GM12874 (cell line): ENCODE measurements at regions not wholly inside any gene's neighbourhood (a gene's known extent, or its start where the extent isn't known, plus 50 kb on each side); places are given as distances from the start of the nearest gene placed in this dataset.

Experiments used
- TF ChIP-seq, protein P1 (sequence below): IDR thresholded peaks from 2 replicates; pipeline ENCODE4 v1.5.1; 2011; ENCODE audit warnings: low read depth, mild to moderate bottlenecking, control low read depth, low read length, moderate library complexity; ENCODE audit not compliant: insufficient read depth

GRCh38 chr2:145593991-145594614 lies 1074.2 kb upstream of the ZEB2 start:
- TF ChIP-seq, protein P1, sequence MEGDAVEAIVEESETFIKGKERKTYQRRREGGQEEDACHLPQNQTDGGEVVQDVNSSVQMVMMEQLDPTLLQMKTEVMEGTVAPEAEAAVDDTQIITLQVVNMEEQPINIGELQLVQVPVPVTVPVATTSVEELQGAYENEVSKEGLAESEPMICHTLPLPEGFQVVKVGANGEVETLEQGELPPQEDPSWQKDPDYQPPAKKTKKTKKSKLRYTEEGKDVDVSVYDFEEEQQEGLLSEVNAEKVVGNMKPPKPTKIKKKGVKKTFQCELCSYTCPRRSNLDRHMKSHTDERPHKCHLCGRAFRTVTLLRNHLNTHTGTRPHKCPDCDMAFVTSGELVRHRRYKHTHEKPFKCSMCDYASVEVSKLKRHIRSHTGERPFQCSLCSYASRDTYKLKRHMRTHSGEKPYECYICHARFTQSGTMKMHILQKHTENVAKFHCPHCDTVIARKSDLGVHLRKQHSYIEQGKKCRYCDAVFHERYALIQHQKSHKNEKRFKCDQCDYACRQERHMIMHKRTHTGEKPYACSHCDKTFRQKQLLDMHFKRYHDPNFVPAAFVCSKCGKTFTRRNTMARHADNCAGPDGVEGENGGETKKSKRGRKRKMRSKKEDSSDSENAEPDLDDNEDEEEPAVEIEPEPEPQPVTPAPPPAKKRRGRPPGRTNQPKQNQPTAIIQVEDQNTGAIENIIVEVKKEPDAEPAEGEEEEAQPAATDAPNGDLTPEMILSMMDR = no peak

- TF ChIP-seq, protein P1 = no peak
Measured at GRCh38 chr2:145593280-145593679, 1073.4 kb upstream of the ZEB2 start.

GRCh38 chr2:145592361-145592760 lies 1072.4 kb upstream of the ZEB2 start:
- TF ChIP-seq, protein P1 = no peak

- TF ChIP-seq, protein P1 = no peak
Measured at GRCh38 chr2:145591109-145591809, 1071.3 kb upstream of the ZEB2 start.

- TF ChIP-seq, protein P1 = no peak
Measured at GRCh38 chr2:145587922-145588321, 1068.0 kb upstream of the ZEB2 start.

- TF ChIP-seq, protein P1 = no peak
Measured at GRCh38 chr2:145584353-145584752, 1064.4 kb upstream of the ZEB2 start.

GRCh38 chr2:145573608-145574007 lies 1053.7 kb upstream of the ZEB2 start:
- TF ChIP-seq, protein P1 = no peak
